ENCODE measurements at regions not wholly inside any gene's neighbourhood (a gene's known extent, or its start where the extent isn't known, plus 50 kb on each side); places are given as distances from the start of the nearest gene placed in this dataset.
"Not testable (repeated sequence)": the region's sequence is repeated elsewhere in the genome, so short reads cannot be mapped to it uniquely, and the experiment has no call there.

DNA sequence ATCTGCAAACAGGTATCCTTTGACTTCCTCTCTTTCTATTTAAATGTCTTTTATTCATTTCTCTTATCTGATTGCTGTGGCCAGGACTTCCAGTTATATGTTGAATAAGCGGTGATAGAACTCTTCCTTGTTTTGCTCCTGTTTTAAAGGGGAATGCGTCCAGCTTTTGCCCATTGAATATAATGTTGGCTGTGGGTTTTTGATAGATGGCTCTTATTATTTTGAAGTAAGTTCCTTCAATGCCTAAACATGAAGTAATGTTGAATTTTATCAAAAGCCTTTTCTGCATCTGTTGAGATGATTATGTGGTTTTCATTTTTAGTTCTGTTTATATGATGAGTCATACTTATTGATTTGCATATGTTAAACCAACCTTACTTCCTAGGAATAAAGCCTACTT lies 300.5 kb upstream of the CTNND2 start:
- DNase-seq: no peak

DNA sequence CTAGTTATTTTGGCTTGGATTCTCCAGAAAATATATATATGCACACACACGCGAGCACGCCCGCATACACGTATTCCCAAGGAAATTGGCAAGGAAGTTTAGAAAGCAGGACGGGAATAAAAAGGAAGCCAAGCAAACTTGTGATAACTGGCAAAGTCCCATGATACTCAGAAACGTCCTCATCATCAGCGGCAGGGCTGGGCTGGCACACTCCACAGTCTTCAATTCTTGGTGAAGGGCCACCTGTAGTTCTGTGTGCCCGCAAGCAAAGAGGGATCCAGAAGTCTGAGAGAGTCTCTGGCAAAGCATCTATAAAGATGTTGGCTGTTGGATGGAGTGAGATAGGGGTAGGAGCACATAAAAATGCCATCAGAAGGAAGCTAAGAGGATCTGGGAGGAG lies 289.3 kb upstream of the CTNND2 start:
- no peak for DNase-seq

DNA sequence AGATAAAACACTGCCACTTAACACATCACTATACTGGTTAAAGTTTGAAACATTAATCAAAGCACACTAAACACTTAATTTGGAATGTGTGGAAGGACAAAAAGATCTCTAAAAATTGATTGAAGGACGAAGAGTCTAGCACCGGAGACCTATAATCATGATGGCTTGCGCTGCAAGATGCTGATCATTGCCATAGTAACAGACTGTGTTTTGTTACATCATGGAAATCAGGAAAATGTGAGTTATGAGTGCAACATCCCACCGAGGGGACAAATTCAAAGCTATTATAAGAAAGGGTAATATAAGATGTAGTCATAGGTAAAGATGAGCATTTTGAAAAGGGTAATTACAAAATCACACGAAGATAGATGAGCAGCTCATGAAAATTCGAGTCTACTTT lies 278.8 kb upstream of the CTNND2 start:
- no peak for DNase-seq

DNA sequence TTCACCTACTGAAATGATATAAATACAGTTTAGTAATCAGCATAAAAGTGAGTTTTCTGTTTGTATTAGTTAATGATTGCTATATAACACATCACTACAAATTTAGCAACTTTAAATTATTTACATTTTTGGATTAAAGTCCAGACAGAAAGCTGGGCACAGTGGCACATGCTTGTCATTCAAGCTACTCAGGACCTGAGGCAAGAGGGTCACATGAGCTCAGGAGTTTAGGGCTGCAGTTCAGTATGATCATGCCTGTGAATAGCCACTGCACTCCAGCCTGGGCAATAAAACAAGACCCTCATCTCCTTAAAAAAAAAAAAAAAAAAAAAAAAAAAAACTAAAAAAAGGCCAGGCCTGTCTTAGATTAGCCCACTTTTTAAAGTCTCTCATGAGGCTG lies 273.6 kb upstream of the CTNND2 start:
- no peak for DNase-seq

DNA sequence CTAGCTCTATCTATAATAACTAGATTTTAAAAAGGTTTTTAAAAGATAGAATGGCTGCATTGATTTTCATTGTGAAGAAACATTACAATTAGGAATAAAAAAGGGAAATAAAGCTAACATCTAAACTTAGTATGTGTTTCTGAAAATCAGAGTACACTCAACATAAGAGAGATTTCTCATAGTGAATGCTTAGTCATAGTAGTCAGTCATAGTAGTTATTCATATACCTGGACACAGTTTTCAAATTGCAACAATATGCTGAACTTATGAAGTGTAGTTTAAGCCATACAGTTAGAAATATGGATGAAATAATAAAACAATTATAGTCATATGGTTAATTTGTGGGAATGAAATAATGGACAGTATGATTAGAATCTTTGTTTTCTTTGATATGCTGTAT lies 273.0 kb upstream of the CTNND2 start:
- DNase-seq: no peak

DNA sequence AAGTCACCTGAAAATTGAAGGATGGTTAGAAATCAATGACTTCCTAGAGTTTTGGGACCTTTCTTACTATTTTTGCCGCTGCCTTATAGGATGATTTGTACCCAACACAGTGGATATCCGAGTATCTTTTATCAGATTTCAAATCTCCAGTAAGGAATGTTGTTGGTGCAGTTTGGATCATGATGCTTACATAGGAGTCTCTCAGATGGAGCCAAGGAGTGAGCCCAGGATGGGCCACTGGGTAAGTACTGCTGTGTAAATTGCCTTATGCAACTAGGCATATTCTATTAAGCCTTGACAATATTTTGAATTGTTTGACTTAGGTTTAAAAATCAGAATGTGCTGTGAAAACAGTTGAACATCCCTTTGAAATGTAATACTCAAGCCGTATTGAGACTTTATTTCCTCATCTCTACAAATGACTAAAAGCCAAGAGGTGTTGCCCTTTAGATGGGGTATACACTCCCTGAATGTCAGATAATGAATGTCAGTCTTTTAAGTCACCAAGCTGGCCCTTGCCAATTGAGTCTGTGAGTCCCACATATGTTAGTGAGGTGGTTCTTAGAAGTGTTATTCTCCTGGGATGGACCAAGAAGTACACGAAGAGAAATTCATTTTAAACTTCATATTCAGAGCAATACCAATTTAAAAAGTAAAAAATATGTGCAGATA lies 271.8 kb upstream of the CTNND2 start:
- DNase-seq: no peak

DNA sequence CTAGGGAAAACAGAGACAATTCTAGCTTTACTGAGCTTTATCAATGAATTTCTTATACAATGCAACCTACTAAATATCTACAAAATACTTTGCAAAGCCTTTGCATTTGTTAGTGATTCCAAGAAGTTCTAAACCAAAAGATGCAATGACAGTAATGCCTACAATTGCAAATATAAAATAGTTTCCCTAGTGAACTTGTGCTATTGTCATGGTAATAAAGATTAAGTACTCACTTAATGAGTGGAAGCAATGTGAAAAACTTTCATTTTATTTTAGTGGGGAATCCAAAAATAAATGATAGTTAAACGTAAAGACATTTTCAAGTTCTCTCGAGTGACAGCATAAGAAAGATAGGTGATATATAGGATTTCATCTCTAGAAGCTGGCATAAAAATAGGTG lies 270.5 kb upstream of the CTNND2 start:
- no peak for DNase-seq

DNA sequence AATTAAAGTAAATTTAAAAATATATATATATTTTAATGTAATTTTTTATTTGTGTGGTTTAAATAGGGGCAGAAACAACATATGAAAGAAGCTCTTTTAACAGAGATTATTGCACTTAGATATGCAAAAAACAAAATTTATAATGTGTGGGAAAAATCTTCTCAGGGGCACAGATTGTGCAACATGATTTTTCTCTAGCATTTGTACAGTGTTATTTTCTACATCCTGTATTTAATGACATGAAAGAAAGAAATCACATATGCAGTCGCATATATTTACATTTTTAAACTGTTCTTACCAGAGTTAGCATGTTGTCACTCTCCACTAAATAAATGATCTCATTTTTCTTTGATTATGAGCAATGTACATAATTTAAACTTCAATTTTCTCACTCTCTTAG lies 265.3 kb upstream of the CTNND2 start:
- DNase-seq: no peak

DNA sequence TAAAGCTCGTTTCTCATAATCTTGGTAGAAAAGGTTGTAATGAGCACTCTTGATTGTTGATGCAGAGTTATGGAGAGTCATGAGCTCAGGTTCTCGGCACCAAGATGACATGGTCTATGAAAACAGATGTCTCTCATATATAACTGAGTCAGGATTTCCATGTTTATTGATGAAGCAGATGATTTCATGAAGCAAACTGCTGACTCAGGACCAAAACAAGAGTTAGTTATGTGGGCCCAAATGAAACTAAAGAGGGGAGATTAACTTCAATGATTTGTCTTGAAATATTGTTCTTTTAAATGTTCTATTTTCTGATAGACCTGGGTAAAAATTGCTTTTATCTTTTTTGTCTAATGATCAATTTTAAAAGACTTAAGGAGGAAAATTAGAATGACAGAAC lies 258.6 kb upstream of the CTNND2 start:
- DNase-seq: no peak

DNA sequence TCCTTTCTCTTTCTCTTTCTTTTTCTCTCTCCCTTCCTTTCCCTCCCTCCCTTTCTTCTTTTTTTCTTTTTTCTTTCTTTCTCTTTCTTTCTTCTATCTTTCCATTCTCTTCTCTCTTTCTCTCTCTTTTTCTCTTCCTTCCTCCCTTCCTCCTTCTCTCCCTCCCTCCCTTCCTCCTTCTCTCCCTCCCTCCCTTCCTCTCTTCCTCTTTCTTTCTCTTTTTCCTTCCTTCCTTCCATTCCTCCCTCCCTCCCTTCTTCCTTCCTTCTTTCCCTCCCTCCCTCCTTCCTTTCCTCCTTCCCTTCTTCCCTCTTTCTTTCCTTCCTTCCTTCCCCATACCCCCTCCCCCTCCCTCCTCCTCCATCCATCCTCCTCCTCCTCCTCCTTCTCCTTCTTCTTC lies 243.3 kb upstream of the CTNND2 start:
- DNase-seq: no peak

DNA sequence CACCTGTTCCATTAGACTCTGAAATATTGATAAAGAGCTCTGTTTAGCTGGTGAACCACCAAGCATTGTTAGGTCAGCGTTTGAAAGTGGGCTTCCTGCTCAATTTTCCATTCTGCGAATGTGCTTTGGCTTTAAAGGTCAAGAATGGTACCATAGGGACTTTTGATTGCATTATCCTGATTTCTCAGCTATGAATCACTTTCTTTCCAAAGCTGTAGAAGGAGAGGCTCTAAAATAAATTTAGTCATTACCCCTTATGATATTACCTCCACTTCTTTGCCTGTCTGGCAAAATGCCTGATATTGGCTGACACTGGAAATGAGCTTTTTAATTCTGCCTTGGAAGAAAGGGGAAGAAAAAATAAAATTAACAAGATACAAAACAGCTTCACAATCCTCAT lies 237.2 kb upstream of the CTNND2 start:
- no peak for DNase-seq

DNA sequence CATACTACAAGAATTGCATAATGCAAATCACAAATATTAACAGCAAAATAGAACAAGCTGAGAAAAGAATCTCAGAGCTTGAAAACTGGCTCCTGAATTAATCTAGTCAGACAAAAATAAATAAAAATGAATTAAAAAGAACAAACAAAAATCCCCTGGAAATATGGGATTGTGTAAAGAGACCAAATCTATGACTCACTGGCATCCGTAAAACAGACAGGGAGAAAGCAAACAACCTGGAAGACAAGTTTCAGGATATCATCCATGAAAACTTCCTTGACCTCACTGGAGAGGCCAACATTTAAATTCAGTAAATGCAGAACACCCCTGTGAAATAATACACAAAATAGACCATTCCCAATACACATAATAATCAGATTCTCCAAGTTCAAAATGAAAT lies 229.3 kb upstream of the CTNND2 start:
- no peak for DNase-seq

DNA sequence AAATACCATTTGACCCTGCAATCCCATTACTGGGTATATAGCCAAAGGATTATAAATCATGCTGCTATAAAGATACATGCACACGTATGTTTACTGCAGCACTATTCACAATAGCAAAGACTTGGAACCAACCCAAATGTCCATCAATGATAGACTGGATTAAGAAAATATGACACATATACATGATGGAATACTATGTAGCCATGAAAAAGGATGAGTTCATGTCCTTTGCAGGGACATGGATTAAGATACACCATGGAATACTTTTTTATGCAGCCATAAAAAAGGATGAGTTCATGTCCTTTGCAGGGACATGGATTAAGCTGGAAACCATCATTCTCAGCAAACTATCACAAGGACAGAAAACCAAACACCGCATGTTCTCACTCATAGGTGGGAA lies 226.8 kb upstream of the CTNND2 start:
- DNase-seq: not testable (repeated sequence)

DNA sequence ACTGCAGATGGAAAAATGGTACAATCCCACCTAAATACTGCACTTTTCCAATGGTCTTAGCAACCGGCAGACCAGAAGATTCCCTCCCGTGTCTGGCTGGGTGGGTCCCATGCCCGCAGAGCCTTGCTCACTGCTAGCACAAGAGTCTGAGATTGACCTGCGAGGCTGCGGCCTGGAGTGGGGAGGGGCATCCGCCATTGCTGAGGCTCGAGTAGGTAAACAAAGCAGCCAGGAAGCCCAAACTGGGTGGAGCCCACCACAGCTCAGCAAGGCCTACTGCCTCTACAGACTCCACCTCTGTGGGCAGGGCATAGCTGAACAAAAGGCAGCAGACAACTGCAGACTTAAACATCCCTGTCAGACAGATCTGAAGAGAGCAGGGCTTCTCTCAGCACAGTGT lies 221.6 kb upstream of the CTNND2 start:
- DNase-seq: no peak

DNA sequence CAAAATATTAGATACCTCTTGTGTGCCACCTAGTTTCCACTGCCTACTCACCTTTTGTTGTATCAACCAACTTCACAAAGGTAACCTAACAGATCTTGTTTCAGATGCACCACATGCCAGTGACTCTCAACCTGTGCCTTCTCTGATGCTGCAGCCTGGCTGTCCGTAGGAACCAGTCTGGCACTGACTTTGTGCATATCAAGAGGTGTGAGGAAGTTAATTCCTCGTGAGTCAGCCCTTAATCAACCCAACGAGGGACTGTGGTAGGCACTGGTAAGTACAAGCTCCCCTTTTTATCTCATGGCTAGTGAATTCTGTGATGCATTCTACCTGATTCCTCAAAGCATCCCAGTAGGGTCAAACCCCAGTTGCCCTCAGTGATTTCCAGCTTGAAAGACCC lies 215.4 kb upstream of the CTNND2 start:
- DNase-seq: no peak

DNA sequence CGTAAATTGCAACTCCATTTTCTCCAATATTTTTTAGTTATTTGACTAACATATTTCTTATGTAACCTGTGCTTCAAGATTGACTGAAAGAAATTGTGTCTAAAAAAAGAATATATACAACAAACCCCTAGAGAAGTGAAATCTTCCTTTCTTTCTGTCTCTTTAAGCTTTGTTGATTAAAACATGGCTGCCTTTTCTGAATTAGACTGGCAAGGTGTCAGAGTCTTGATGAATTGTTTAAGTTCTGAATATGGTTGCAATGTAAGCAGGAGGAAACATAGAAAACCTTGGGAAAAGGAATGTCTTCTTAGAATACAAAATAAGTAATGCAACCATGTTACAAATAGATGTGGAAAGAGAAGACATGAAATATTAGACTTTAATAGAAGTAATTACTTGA lies 209.8 kb upstream of the CTNND2 start:
- DNase-seq: no peak

DNA sequence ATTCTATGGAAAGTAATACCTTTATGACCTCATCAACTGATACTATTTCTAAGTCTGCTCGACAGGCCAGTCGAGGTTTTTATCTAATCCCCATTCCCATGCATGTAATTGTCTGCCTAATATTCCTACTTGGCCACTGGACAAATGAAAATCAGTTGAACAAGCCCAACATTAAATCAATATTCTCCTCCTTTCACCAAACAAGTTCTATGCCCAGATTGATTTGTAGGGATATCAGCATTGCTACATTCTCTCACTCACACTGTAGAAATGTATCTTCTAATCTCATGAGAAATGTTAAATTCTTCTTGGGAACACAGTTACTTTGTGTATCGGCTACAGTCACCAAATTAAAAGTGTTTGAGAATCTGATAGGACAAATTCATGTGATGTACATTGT lies 208.8 kb upstream of the CTNND2 start:
- no peak for DNase-seq

DNA sequence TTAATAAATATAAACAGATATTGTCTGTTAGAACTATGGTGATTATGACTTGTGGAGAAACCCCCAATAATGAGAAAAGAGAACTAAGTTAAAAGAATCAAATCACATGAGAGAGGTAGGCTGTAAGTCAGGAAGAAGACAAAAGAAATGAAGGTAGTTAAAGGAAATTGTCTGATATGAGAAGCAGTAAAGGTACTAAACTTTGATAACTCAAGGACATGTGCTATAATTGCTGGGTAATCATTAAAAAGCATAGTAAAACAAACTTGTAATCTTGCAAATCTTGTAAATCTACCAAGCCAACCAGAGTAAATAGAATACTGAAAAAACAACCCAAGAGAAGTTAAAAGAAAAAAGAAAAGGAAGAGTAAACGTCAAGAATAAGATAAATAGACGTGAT lies 207.0 kb upstream of the CTNND2 start:
- DNase-seq: no peak

DNA sequence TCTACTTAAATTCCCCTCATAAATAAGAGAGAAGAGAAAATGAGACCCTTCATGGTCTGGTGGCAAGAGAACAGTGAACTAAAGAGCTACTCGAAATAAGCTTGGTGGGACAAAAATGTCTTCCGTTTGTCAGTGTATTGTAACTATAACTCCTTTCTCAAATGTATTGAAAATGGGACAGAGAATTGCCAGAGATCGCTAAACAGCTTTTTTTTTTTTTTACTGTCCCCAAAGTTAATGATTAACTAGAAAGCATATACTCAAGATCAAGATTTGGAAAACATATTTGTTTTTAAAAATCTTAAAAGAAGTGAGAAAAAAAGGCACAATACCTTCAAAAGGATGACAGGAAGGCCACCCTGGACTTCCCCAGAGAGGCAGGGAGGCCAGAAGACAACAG lies 206.4 kb upstream of the CTNND2 start:
- DNase-seq: no peak

DNA sequence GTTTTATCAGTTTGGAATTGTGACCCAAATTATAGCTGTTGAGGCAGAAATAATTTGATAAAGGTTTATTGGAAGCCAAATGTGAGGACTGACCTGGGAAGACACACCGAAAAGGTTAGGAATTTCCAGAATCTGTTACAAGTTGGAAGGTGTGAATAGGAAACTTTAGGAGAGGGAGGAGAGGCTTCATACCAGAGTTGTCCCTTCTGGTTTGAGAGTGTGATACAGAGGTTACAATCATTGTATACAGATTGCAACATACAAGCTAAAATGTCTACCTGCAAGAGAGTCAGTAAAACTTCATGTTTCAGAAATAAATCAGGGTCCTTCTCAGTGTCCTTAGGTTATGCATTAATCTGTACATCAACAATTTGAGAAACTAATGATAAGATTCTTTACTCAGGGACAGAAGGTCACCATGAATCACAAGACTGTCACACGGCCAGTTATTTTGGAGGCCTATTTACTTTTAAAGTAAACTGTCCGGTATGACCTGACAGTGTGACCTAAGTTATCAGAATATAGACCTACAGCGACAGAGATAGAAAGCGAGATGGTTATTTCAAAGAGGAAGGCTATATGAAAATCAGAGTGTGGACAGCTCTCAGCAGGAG lies 204.9 kb upstream of the CTNND2 start:
- no peak for DNase-seq

DNA sequence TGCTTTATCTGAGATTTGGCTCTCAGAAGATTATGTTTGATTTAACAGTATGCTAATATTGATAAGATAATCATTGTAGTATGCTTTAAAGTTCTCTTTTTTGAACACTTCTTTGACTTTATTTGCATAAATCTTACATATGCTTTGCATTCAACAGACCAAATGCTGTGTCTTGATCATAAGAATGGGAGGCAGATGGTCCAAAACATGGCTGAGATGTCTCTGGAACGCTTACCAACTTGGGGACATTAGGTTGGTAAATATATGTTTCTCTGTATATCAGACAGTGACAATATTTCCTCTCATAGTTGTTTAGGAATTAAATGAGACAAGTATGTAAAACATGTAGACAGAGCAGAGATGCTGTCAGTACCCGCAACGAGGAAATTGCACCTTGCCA lies 197.9 kb upstream of the CTNND2 start:
- DNase-seq: no peak

DNA sequence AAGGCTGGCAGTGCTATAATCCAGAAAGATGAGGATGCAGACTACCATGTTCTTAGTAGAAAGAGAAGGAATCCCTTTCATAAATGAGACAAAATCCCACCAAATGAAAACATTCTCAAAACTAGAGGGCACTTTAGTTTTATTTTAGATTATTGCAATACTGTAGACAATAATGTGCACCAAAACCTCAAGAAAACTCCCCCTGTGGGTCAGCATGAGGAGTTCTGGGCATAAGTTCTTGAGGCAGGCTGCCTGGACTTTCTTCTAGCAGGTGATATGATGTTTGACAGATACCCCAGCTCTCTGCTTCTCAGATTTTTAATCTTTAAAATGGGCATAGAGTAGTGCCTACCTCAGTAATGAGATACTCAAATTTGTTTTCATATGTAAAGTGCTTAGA lies 196.3 kb upstream of the CTNND2 start:
- DNase-seq: no peak

DNA sequence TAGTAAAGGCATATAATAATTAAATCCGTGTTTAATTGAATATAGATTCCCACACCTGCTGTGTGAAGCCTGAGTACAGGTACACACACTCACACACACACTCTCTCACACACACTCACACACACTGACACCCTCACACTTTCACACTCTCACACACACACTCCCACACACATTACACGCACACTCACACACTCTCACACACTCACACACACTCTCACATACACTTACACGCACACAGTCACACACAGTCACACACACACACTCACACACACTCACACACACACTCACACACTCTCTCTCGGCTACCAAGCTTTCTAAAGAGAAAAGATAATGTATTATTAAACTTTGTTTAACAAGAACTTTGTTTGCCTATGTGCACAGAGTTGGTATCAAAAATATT lies 195.1 kb upstream of the CTNND2 start:
- no peak for DNase-seq

DNA sequence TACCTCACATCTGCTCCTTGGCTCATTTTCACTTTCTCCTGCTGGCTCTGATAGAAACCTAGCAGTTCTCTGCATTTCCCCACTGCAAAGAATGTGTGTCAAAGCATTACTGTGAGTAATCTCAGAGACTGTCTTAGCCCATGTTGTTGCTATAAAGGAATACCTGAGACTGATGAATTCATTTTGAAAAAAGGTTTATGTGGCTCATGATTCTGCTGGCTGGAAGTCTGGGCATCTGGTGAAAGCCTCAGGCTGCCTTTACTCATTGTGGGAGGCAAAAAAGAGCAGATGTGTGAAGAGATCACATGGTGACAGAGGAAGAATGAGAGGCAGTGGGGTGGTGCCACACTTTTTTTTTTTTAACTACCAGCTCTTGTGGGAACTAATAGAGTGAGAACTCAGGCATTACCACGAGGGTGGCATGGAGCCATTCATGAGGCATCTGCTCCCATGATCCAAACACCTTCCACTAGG lies 191.6 kb upstream of the CTNND2 start:
- no peak for DNase-seq

DNA sequence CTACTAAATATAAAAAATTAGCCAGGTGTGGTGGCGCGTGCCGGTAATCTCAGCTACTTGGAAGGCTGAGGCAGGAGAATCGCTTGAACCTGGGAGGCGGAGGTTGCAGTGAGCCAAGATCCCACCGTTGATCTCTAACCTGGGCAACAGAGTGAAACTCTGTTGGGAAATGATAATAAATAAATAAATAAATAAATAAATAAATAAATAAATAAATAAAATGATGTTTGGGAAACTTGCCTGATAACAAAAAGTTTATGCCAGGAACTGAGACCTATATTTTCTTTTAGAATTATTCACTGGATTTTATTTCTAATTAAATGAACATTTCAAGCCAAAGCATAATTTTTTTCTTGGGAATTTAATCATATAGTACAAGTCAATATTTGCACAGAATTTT lies 189.3 kb upstream of the CTNND2 start:
- DNase-seq: no peak
